ENCODE measurements at regions not wholly inside any gene's neighbourhood (a gene's known extent, or its start where the extent isn't known, plus 50 kb on each side); places are given as distances from the start of the nearest gene placed in this dataset.
"Not testable (repeated sequence)": the region's sequence is repeated elsewhere in the genome, so short reads cannot be mapped to it uniquely, and the experiment has no call there.

GRCh38 chr2:87455209-87455853 lies 292.6 kb upstream of the PLGLB2 start:
- H3K27me3 ChIP-seq (ENCODE audit: control insufficient read depth, insufficient read depth, low read length); H3K4me3 ChIP-seq (ENCODE audit: low read depth, low read length); H3K9ac ChIP-seq (ENCODE audit: low read depth, low read length); H3K9me3 ChIP-seq (ENCODE audit: control insufficient read depth, insufficient read depth, low read length); H3K36me3 ChIP-seq (ENCODE audit: control insufficient read depth, insufficient read depth, low read length); H3K4me1 ChIP-seq (ENCODE audit: control insufficient read depth, insufficient read depth, low read length): not testable (repeated sequence)

- not testable (repeated sequence) for H3K36me3 ChIP-seq (ENCODE audit: control insufficient read depth, insufficient read depth, low read length); H3K9me3 ChIP-seq (ENCODE audit: control insufficient read depth, insufficient read depth, low read length); H3K27me3 ChIP-seq (ENCODE audit: control insufficient read depth, insufficient read depth, low read length); H3K4me1 ChIP-seq (ENCODE audit: control insufficient read depth, insufficient read depth, low read length); H3K9ac ChIP-seq (ENCODE audit: low read depth, low read length); H3K4me3 ChIP-seq (ENCODE audit: low read depth, low read length)
Measured at GRCh38 chr2:87455854-87456249, 292.0 kb upstream of the PLGLB2 start.

- H3K4me1 ChIP-seq (ENCODE audit: control insufficient read depth, insufficient read depth, low read length); H3K9me3 ChIP-seq (ENCODE audit: control insufficient read depth, insufficient read depth, low read length); H3K4me3 ChIP-seq (ENCODE audit: low read depth, low read length); H3K9ac ChIP-seq (ENCODE audit: low read depth, low read length); H3K27me3 ChIP-seq (ENCODE audit: control insufficient read depth, insufficient read depth, low read length); H3K36me3 ChIP-seq (ENCODE audit: control insufficient read depth, insufficient read depth, low read length): not testable (repeated sequence)
Measured at GRCh38 chr2:87456477-87457128, 291.3 kb upstream of the PLGLB2 start.

GRCh38 chr2:87457129-87457499 lies 290.8 kb upstream of the PLGLB2 start:
- H3K9me3 ChIP-seq (ENCODE audit: control insufficient read depth, insufficient read depth, low read length); H3K36me3 ChIP-seq (ENCODE audit: control insufficient read depth, insufficient read depth, low read length); H3K4me3 ChIP-seq (ENCODE audit: low read depth, low read length); H3K27me3 ChIP-seq (ENCODE audit: control insufficient read depth, insufficient read depth, low read length); H3K4me1 ChIP-seq (ENCODE audit: control insufficient read depth, insufficient read depth, low read length); H3K9ac ChIP-seq (ENCODE audit: low read depth, low read length): not testable (repeated sequence)

GRCh38 chr2:87458938-87459337 lies 288.9 kb upstream of the PLGLB2 start:
- H3K36me3 ChIP-seq (ENCODE audit: control insufficient read depth, insufficient read depth, low read length); H3K4me1 ChIP-seq (ENCODE audit: control insufficient read depth, insufficient read depth, low read length); H3K9me3 ChIP-seq (ENCODE audit: control insufficient read depth, insufficient read depth, low read length); H3K9ac ChIP-seq (ENCODE audit: low read depth, low read length); H3K27me3 ChIP-seq (ENCODE audit: control insufficient read depth, insufficient read depth, low read length); H3K4me3 ChIP-seq (ENCODE audit: low read depth, low read length): not testable (repeated sequence)

GRCh38 chr2:87460104-87460503 lies 287.8 kb upstream of the PLGLB2 start:
- not testable (repeated sequence) for H3K9ac ChIP-seq (ENCODE audit: low read depth, low read length); H3K36me3 ChIP-seq (ENCODE audit: control insufficient read depth, insufficient read depth, low read length)

GRCh38 chr2:87460662-87461061 lies 287.2 kb upstream of the PLGLB2 start:
- H3K9me3 ChIP-seq (ENCODE audit: control insufficient read depth, insufficient read depth, low read length); H3K4me3 ChIP-seq (ENCODE audit: low read depth, low read length); H3K36me3 ChIP-seq (ENCODE audit: control insufficient read depth, insufficient read depth, low read length); H3K4me1 ChIP-seq (ENCODE audit: control insufficient read depth, insufficient read depth, low read length); H3K27me3 ChIP-seq (ENCODE audit: control insufficient read depth, insufficient read depth, low read length); H3K9ac ChIP-seq (ENCODE audit: low read depth, low read length): not testable (repeated sequence)

More at GRCh38 chr2:87460104-87460503, 287.8 kb upstream of the PLGLB2 start:
- H3K9me3 ChIP-seq (ENCODE audit: control insufficient read depth, insufficient read depth, low read length); H3K27me3 ChIP-seq (ENCODE audit: control insufficient read depth, insufficient read depth, low read length); H3K4me1 ChIP-seq (ENCODE audit: control insufficient read depth, insufficient read depth, low read length); H3K4me3 ChIP-seq (ENCODE audit: low read depth, low read length): not testable (repeated sequence)

GRCh38 chr2:87461671-87462070 lies 286.2 kb upstream of the PLGLB2 start:
- not testable (repeated sequence) for H3K36me3 ChIP-seq (ENCODE audit: control insufficient read depth, insufficient read depth, low read length); H3K4me3 ChIP-seq (ENCODE audit: low read depth, low read length)

GRCh38 chr2:87464219-87464618 lies 283.7 kb upstream of the PLGLB2 start:
- not testable (repeated sequence) for H3K4me3 ChIP-seq (ENCODE audit: low read depth, low read length); H3K9ac ChIP-seq (ENCODE audit: low read depth, low read length); H3K9me3 ChIP-seq (ENCODE audit: control insufficient read depth, insufficient read depth, low read length); H3K27me3 ChIP-seq (ENCODE audit: control insufficient read depth, insufficient read depth, low read length); H3K36me3 ChIP-seq (ENCODE audit: control insufficient read depth, insufficient read depth, low read length); H3K4me1 ChIP-seq (ENCODE audit: control insufficient read depth, insufficient read depth, low read length)

More at GRCh38 chr2:87461671-87462070, 286.2 kb upstream of the PLGLB2 start:
- H3K27me3 ChIP-seq (ENCODE audit: control insufficient read depth, insufficient read depth, low read length); H3K9me3 ChIP-seq (ENCODE audit: control insufficient read depth, insufficient read depth, low read length); H3K9ac ChIP-seq (ENCODE audit: low read depth, low read length); H3K4me1 ChIP-seq (ENCODE audit: control insufficient read depth, insufficient read depth, low read length): not testable (repeated sequence)

GRCh38 chr2:87465730-87466129 lies 282.2 kb upstream of the PLGLB2 start:
- H3K36me3 ChIP-seq (ENCODE audit: control insufficient read depth, insufficient read depth, low read length); H3K9ac ChIP-seq (ENCODE audit: low read depth, low read length); H3K9me3 ChIP-seq (ENCODE audit: control insufficient read depth, insufficient read depth, low read length); H3K27me3 ChIP-seq (ENCODE audit: control insufficient read depth, insufficient read depth, low read length); H3K4me1 ChIP-seq (ENCODE audit: control insufficient read depth, insufficient read depth, low read length); H3K4me3 ChIP-seq (ENCODE audit: low read depth, low read length): not testable (repeated sequence)

GRCh38 chr2:87466591-87467120 lies 281.2 kb upstream of the PLGLB2 start:
- not testable (repeated sequence) for H3K4me1 ChIP-seq (ENCODE audit: control insufficient read depth, insufficient read depth, low read length); H3K36me3 ChIP-seq (ENCODE audit: control insufficient read depth, insufficient read depth, low read length); H3K27me3 ChIP-seq (ENCODE audit: control insufficient read depth, insufficient read depth, low read length); H3K9me3 ChIP-seq (ENCODE audit: control insufficient read depth, insufficient read depth, low read length); H3K4me3 ChIP-seq (ENCODE audit: low read depth, low read length); H3K9ac ChIP-seq (ENCODE audit: low read depth, low read length)

GRCh38 chr2:87468429-87468981 lies 279.4 kb upstream of the PLGLB2 start:
- H3K4me1 ChIP-seq (ENCODE audit: control insufficient read depth, insufficient read depth, low read length); H3K27me3 ChIP-seq (ENCODE audit: control insufficient read depth, insufficient read depth, low read length); H3K9me3 ChIP-seq (ENCODE audit: control insufficient read depth, insufficient read depth, low read length); H3K36me3 ChIP-seq (ENCODE audit: control insufficient read depth, insufficient read depth, low read length); H3K9ac ChIP-seq (ENCODE audit: low read depth, low read length); H3K4me3 ChIP-seq (ENCODE audit: low read depth, low read length): not testable (repeated sequence)

All from iPS-15b (cell line).